ENCODE measurements at regions not wholly inside any gene's neighbourhood (a gene's known extent, or its start where the extent isn't known, plus 50 kb on each side); places are given as distances from the start of the nearest gene placed in this dataset.

GRCh38 chr11:92008249-92008648 is 216.4 kb upstream of the FAT3 start:
- no peak for TF ChIP-seq CTCF (IDR thresholded peaks at IDR 0.05; ENCODE audit: extremely low read depth in 1 of 2, insufficient read depth in 1 of 2, low read depth in 1 of 2, low read length in 2 of 2)
- no peak for TF ChIP-seq POLR2A (IDR thresholded peaks at IDR 0.05; ENCODE audit: low read depth, low read length)
- no peak for TF ChIP-seq POLR2AphosphoS5 (IDR thresholded peaks at IDR 0.05; ENCODE audit: insufficient read depth, low read depth, low read length)
- no peak for TF ChIP-seq EZH2 (IDR thresholded peaks at IDR 0.05; ENCODE audit: borderline replicate concordance, low read depth, low read length, severe bottlenecking)
- no peak for TF ChIP-seq MAX (IDR thresholded peaks at IDR 0.05; ENCODE audit: insufficient read depth, insufficient read length)
- TF ChIP-seq JUN (IDR thresholded peaks at IDR 0.05; ENCODE audit: borderline replicate concordance, insufficient read depth, insufficient read length, low read depth), result no peak
- no peak for TF ChIP-seq FOS (IDR thresholded peaks at IDR 0.05; ENCODE audit: borderline replicate concordance, insufficient read depth, low read length)
- TF ChIP-seq MYC (IDR thresholded peaks at IDR 0.05; ENCODE audit: low read depth, low read length), result no peak
- TF ChIP-seq GATA2 (IDR thresholded peaks at IDR 0.05; ENCODE audit: insufficient read depth, insufficient read length, low read depth, low read length), result no peak

Measured in endothelial cell of umbilical vein (primary cell).